GM12878 (cell line): ENCODE measurements at regions not wholly inside any gene's neighbourhood (a gene's known extent, or its start where the extent isn't known, plus 50 kb on each side); places are given as distances from the start of the nearest gene placed in this dataset.

ENCODE experiments used
- ATAC-seq: fragments of 200-7000 bp; cut with Tn5 transposase; 3 replicates; pipeline ENCODE4 v1.9.1; 2020; ENCODE audit warnings: mild to moderate bottlenecking, moderate library complexity
- BruUV-seq: library from RNA; stranded (reverse); fragments of 400-500 nt; replicated peaks from 2 replicates; lab custom pipeline; 2021; lab: Mats Ljungman, UMichigan
- CTCF ChIA-PET: fragments of 300-600 bp; sonication (Branson Sonifier 250); formaldehyde crosslinking; extraction: SDS; loops from one replicate; lab custom pipeline; 2021; ENCODE audit warnings: inconsistent platforms; lab: Yijun Ruan, JAX
- POLR2A ChIA-PET: fragments of 350-600 bp; formaldehyde crosslinking; extraction: SDS; loops from one replicate; lab custom pipeline; 2021; ENCODE audit warnings: inconsistent platforms; lab: Charles Lee
- RAD21 ChIA-PET: fragments of 300-600 bp; sonication (Branson Sonifier 250); formaldehyde crosslinking; loops from one replicate; lab custom pipeline; 2023; ENCODE audit warnings: antibody characterized with exemption; ENCODE audit not compliant: unreplicated experiment; lab: Charles Lee
- SMC1A ChIA-PET: fragments of 300-600 bp; sonication (Branson Sonifier 250); formaldehyde crosslinking; loops from one replicate; lab custom pipeline; 2023; ENCODE audit not compliant: unreplicated experiment, uncharacterized antibody; lab: Charles Lee
- DNase-seq: peaks from one replicate; pipeline ENCODE4 v3.0.0-alpha.2; 2011; ENCODE audit warnings: low read depth, low spot score
- FAIRE-seq: peaks from 3 replicates; lab custom pipeline; 2011; peaks lifted over from hg19 to GRCh38; lab: Jason Lieb, UNC
- H2AFZ ChIP-seq: 2 replicates; pipeline ENCODE4 v1.6.0; 2011; ENCODE audit warnings: low read depth, low read length, control low read depth; ENCODE audit not compliant: control insufficient read depth
- H3K27ac ChIP-seq: 2 replicates; pipeline ENCODE4 v1.5.1; 2011; ENCODE audit warnings: control low read depth; ENCODE audit not compliant: control insufficient read depth, insufficient read depth
- H3K27me3 ChIP-seq, 2 experiments: replicated peaks in 1 of 2; 2 replicates each; pipeline versions ENCODE4 v1.6.0 to v1.6.1; 2011; ENCODE audit warnings: low read length in 1 of 2; ENCODE audit not compliant: control insufficient read depth in 2 of 2, insufficient read depth in 2 of 2
- H3K36me3 ChIP-seq, 2 experiments: 2 replicates each; pipeline ENCODE4 v1.5.1; 2011; ENCODE audit warnings: low read length in 1 of 2; ENCODE audit not compliant: control insufficient read depth in 2 of 2, insufficient read depth in 2 of 2
- H3K4me1 ChIP-seq: 2 replicates; pipeline ENCODE4 v1.6.1; 2011; ENCODE audit warnings: mild to moderate bottlenecking, low read length, moderate library complexity, mixed read lengths; ENCODE audit not compliant: control insufficient read depth, insufficient read depth
- H3K4me2 ChIP-seq: 2 replicates; pipeline ENCODE4 v1.6.0; 2011; ENCODE audit warnings: control low read depth; ENCODE audit not compliant: control insufficient read depth, insufficient read depth
- H3K4me3 ChIP-seq: fragments of 200-600 bp; sonication (generic); 2 replicates; pipeline ENCODE4 v1.5.1; 2016
- H3K79me2 ChIP-seq: 2 replicates; pipeline ENCODE4 v1.6.0; 2011; ENCODE audit warnings: low read length; ENCODE audit not compliant: control insufficient read depth, insufficient read depth
- H3K9ac ChIP-seq: 2 replicates; pipeline ENCODE4 v1.8.0; 2011; ENCODE audit warnings: low read length, control low read depth, mixed read lengths; ENCODE audit not compliant: control insufficient read depth, insufficient read depth
- H3K9me3 ChIP-seq: replicated peaks from 3 replicates; pipeline ENCODE4 v1.5.1; 2011; ENCODE audit warnings: mild to moderate bottlenecking, low read length; ENCODE audit not compliant: control insufficient read depth, insufficient read depth
- H4K20me1 ChIP-seq: 2 replicates; pipeline ENCODE4 v1.6.0; 2011; ENCODE audit not compliant: control insufficient read depth, insufficient read depth
- ATF2 ChIP-seq: IDR thresholded peaks from 2 replicates; pipeline ENCODE4 v1.6.1; 2012; ENCODE audit warnings: low read length, inconsistent platforms
- ATF7 ChIP-seq: fragments of 450-650 bp; IDR thresholded peaks from 2 replicates; pipeline ENCODE4 v1.6.1; 2016; ENCODE audit warnings: low read depth, mild to moderate bottlenecking
- BACH1 ChIP-seq: fragments of 450-650 bp; IDR thresholded peaks from 2 replicates; pipeline ENCODE4 v1.6.1; 2017; ENCODE audit warnings: mild to moderate bottlenecking, borderline replicate concordance
- CBX3 ChIP-seq: fragments of 200-600 bp; sonication (generic); IDR thresholded peaks from 2 replicates; pipeline ENCODE4 v1.6.1; 2016; ENCODE audit warnings: low read depth, borderline replicate concordance
- CBX5 ChIP-seq: sonication (generic); IDR thresholded peaks from 2 replicates; pipeline ENCODE4 v1.6.1; 2016; ENCODE audit warnings: low read depth, moderate library complexity, mild to moderate bottlenecking, inconsistent platforms
- E2F4 ChIP-seq: IDR thresholded peaks from 2 replicates; pipeline ENCODE4 v1.6.1; 2012; ENCODE audit warnings: low read depth, low read length, improper control_type of control experiment
- ETV6 ChIP-seq, 2 experiments: fragments of 450-650 bp in 1 of 2; IDR thresholded peaks in 1 of 2; conservative IDR thresholded peaks in 1 of 2; 2 replicates each; pipeline ENCODE4 v1.6.1; 2014; ENCODE audit warnings: antibody characterized with exemption in 1 of 2, borderline replicate concordance in 1 of 2, low read depth in 1 of 2, mild to moderate bottlenecking in 1 of 2, moderate library complexity in 1 of 2
- GABPA ChIP-seq: IDR thresholded peaks from 2 replicates; pipeline ENCODE4 v1.6.1; 2014; ENCODE audit warnings: antibody characterized with exemption, low read depth, mild to moderate bottlenecking, inconsistent platforms
- HDGF ChIP-seq: fragments of 450-650 bp; IDR thresholded peaks from 2 replicates; pipeline ENCODE4 v1.6.1; 2016; ENCODE audit warnings: antibody characterized with exemption
- KAT2A ChIP-seq: conservative IDR thresholded peaks from 2 replicates; pipeline ENCODE4 v1.6.1; 2011; ENCODE audit warnings: low read depth, low read length; ENCODE audit not compliant: control insufficient read depth
- MLLT1 ChIP-seq: fragments of 450-650 bp; IDR thresholded peaks from 2 replicates; pipeline ENCODE4 v1.6.1; 2016; ENCODE audit warnings: mild to moderate bottlenecking
- MYC ChIP-seq: IDR thresholded peaks from 2 replicates; pipeline ENCODE4 v1.6.1; 2011; ENCODE audit warnings: mild to moderate bottlenecking, low read length, moderate library complexity, inconsistent platforms; ENCODE audit not compliant: insufficient read depth, insufficient replicate concordance, insufficient read length, severe bottlenecking
- PAX5 ChIP-seq: IDR thresholded peaks from 2 replicates; pipeline ENCODE4 v1.6.1; 2011; ENCODE audit warnings: low read depth, low read length, borderline replicate concordance
- POLR2AphosphoS2 ChIP-seq: IDR thresholded peaks from 2 replicates; pipeline ENCODE4 v1.6.1; 2011; ENCODE audit warnings: low read depth, mild to moderate bottlenecking, low read length, improper control_type of control experiment, moderate library complexity
- RELB ChIP-seq: fragments of 450-650 bp; IDR thresholded peaks from 2 replicates; pipeline ENCODE4 v1.6.1; 2017; ENCODE audit warnings: low read depth, mild to moderate bottlenecking, moderate library complexity
- TAF1 ChIP-seq: IDR thresholded peaks from 2 replicates; pipeline ENCODE4 v1.6.1; 2011; ENCODE audit warnings: mild to moderate bottlenecking, low read depth, low read length, borderline replicate concordance
- TARDBP ChIP-seq: IDR thresholded peaks from 2 replicates; pipeline ENCODE4 v1.6.1; 2016; ENCODE audit warnings: borderline replicate concordance
- ZNF384 ChIP-seq: IDR thresholded peaks from 2 replicates; pipeline ENCODE4 v1.6.1; 2012; ENCODE audit warnings: low read depth, mild to moderate bottlenecking, low read length, improper control_type of control experiment, borderline replicate concordance
- ZNF622 ChIP-seq: fragments of 450-650 bp; IDR thresholded peaks from 2 replicates; pipeline ENCODE4 v1.6.1; 2017; ENCODE audit warnings: mild to moderate bottlenecking, inconsistent platforms
- WGBS: methylation state at CpG from one replicate; pipeline ENCODE4 v1.1.6; 2016; ENCODE audit warnings: low lambda C conversion rate; ENCODE audit not compliant: insufficient replicate concordance, insufficient coverage; ENCODE audit errors: missing lambda C conversion rate; 5-methylcytosine and 5-hydroxymethylcytosine counted together
- in situ Hi-C: fragments of 300-500 bp; cut with MboI; formaldehyde crosslinking; loops from 9 replicates; pipeline ENCODE4 v1.14.3; 2018; ENCODE audit warnings: mixed read lengths
- intact Hi-C: fragments of 100-400 bp; cut with micrococcal nuclease; formaldehyde crosslinking; loops from one replicate; pipeline ENCODE4 v1.14.2; 2022; ENCODE audit not compliant: unreplicated experiment

- DNase-seq: no peak
- H3K4me2 ChIP-seq: no peak overlapping the region
- FAIRE-seq: no peak
- intact Hi-C loops (no loop called here), in situ Hi-C loops (no loop called here)
- no peak overlapping the region for H3K9ac ChIP-seq
- no peaks in the 10 kb centered on the region for H4K20me1 ChIP-seq
- WGBS: 71% methylated on average over 6 of the region's 6 CpGs
- CTCF ChIA-PET: no interaction called here
- H3K36me3 ChIP-seq: no peaks in the 10 kb centered on the region
- H3K79me2 ChIP-seq: no peaks in the 10 kb centered on the region
- H2AFZ ChIP-seq: no peak overlapping the region
- no peaks in the 10 kb centered on the region for H3K27me3 ChIP-seq
- BruUV-seq: no TSS peak
- no peak for TF ChIP-seq ZNF622
- no peak for TF ChIP-seq PAX5
- TF ChIP-seq RELB: no peak
- TF ChIP-seq CBX5: no peak
- no peak for TF ChIP-seq ATF7
- TF ChIP-seq MLLT1: no peak
- no peak for TF ChIP-seq CBX3
- no peak for TF ChIP-seq GABPA
- no peak for TF ChIP-seq TAF1
- no peak for TF ChIP-seq ETV6 (conservative IDR thresholded peaks at IDR 0.05 in 1 of 2, IDR thresholded peaks at IDR 0.05 in 1 of 2; ENCODE audit: borderline replicate concordance in 1 of 2, low read depth in 1 of 2)
- no peak for TF ChIP-seq HDGF
- no peak for TF ChIP-seq BACH1
- TF ChIP-seq E2F4: no peak
- TF ChIP-seq TARDBP: no peak
- no peak for TF ChIP-seq KAT2A
- TF ChIP-seq ZNF384: no peak
- TF ChIP-seq POLR2AphosphoS2: no peak
- TF ChIP-seq ATF2: no peak
- TF ChIP-seq MYC: no peak
- TF ChIP-seq, all 136 proteins: peak for 0
- H3K4me3 ChIP-seq: no peak overlapping the region
- no peaks in the 10 kb centered on the region for H3K4me1 ChIP-seq
- ATAC-seq: no peak
- ChIA-PET POLR2A (no interaction called here), SMC1A (no interaction called here), RAD21 (no interaction called here)
- no peaks in the 10 kb centered on the region for H3K9me3 ChIP-seq
- no peak overlapping the region for H3K27ac ChIP-seq
Observed at GRCh38 chr9:107810461-107810961, 320.9 kb upstream of the KLF4 start.
